HEK293 (cell line): ENCODE measurements at regions not wholly inside any gene's neighbourhood (a gene's known extent, or its start where the extent isn't known, plus 50 kb on each side); places are given as distances from the start of the nearest gene placed in this dataset.

Experiments
- CTCF ChIA-PET: fragments of 350-600 bp; formaldehyde crosslinking; extraction: SDS; loops from one replicate; lab custom pipeline; 2021; ENCODE audit warnings: antibody characterized with exemption; lab: Yijun Ruan, JAX
- POLR2A ChIA-PET: fragments of 300-600 bp; formaldehyde crosslinking; extraction: SDS; loops from one replicate; lab custom pipeline; 2020; ENCODE audit warnings: antibody characterized with exemption, inconsistent platforms; lab: Yijun Ruan, JAX
- H3K27ac ChIP-seq: fragments of 200-500 bp; sonication (Bioruptor generic); 2 replicates; pipeline ENCODE4 v1.5.1; 2014; ENCODE audit warnings: low read depth, low read length, control low read depth, inconsistent platforms; ENCODE audit errors: extremely low read depth
- H3K36me3 ChIP-seq, 2 experiments: fragments of 200-500 bp in 1 of 2; sonication (Bioruptor generic) in 1 of 2; 1 replicate in 1 of 2; 2 replicates in 1 of 2; pipeline ENCODE4 v1.5.1; 2014 to 2017; ENCODE audit warnings: inconsistent platforms in 2 of 2, low read length in 2 of 2; ENCODE audit not compliant: control insufficient read depth in 2 of 2, insufficient read depth in 1 of 2
- H3K4me1 ChIP-seq: fragments of 200-500 bp; sonication (Bioruptor generic); 2 replicates; pipeline ENCODE4 v1.5.1; 2014; ENCODE audit warnings: mild to moderate bottlenecking, low read length, inconsistent platforms; ENCODE audit not compliant: control insufficient read depth, insufficient read depth
- H3K4me3 ChIP-seq: 2 replicates; pipeline ENCODE4 v1.5.1; 2011; ENCODE audit warnings: low read depth, mild to moderate bottlenecking, control low read depth, low read length, moderate library complexity
- H3K9me3 ChIP-seq: fragments of 200-500 bp; sonication (Bioruptor generic); 2 replicates; pipeline ENCODE4 v1.5.1; 2014; ENCODE audit warnings: low read depth, low read length, inconsistent platforms; ENCODE audit not compliant: control insufficient read depth, insufficient read depth
- FEZF1 ChIP-seq: fragments of 450-650 bp; formaldehyde crosslinking; IDR thresholded peaks from 2 replicates; pipeline ENCODE4 v1.5.1; 2016; ENCODE audit warnings: missing biosample characterization, missing genetic modification characterization
- HOXA7 ChIP-seq: sonication (generic); formaldehyde crosslinking; IDR thresholded peaks from 2 replicates; pipeline ENCODE4 v1.8.1; 2022; ENCODE audit warnings: missing genetic modification reagents, borderline replicate concordance
- MZF1 ChIP-seq: fragments of 450-650 bp; formaldehyde crosslinking; IDR thresholded peaks from 2 replicates; pipeline ENCODE4 v1.5.1; 2017; ENCODE audit warnings: missing biosample characterization, missing genetic modification characterization, borderline replicate concordance
- TCF7L2 ChIP-seq: IDR thresholded peaks from 2 replicates; pipeline ENCODE4 v1.6.1; 2011; ENCODE audit warnings: low read depth, mild to moderate bottlenecking, inconsistent platforms, low read length, moderate library complexity, borderline replicate concordance
- ZNF10 ChIP-seq: fragments of 450-650 bp; formaldehyde crosslinking; IDR thresholded peaks from 2 replicates; pipeline ENCODE4 v1.5.1; 2017; ENCODE audit warnings: missing biosample characterization, missing genetic modification characterization
- ZNF175 ChIP-seq: fragments of 450-650 bp; formaldehyde crosslinking; IDR thresholded peaks from 2 replicates; pipeline ENCODE4 v1.5.1; 2016; ENCODE audit warnings: missing biosample characterization, missing genetic modification characterization
- ZNF585B ChIP-seq: fragments of 450-650 bp; formaldehyde crosslinking; IDR thresholded peaks from 2 replicates; pipeline ENCODE4 v1.5.1; 2016; ENCODE audit warnings: missing biosample characterization, missing genetic modification characterization
- ZNF629 ChIP-seq: fragments of 450-650 bp; formaldehyde crosslinking; IDR thresholded peaks from 2 replicates; pipeline ENCODE4 v1.5.1; 2017; ENCODE audit warnings: missing biosample characterization, missing genetic modification characterization
- ZNF658 ChIP-seq: fragments of 450-650 bp; formaldehyde crosslinking; IDR thresholded peaks from 2 replicates; pipeline ENCODE4; 2016; ENCODE audit warnings: missing biosample characterization, missing genetic modification characterization
- TF ChIP-seq, protein P1 (sequence below): fragments of 450-650 bp; formaldehyde crosslinking; IDR thresholded peaks from 2 replicates; pipeline ENCODE4 v1.5.0; 2017; ENCODE audit warnings: missing biosample characterization, missing genetic modification characterization, borderline replicate concordance
- TF ChIP-seq, protein P2 (sequence below): fragments of 450-650 bp; formaldehyde crosslinking; IDR thresholded peaks from 2 replicates; pipeline ENCODE4 v1.5.1; 2016; ENCODE audit warnings: missing biosample characterization, missing genetic modification characterization
- TF ChIP-seq, protein P3 (sequence below): fragments of 450-650 bp; formaldehyde crosslinking; IDR thresholded peaks from 2 replicates; pipeline ENCODE4 v1.5.1; 2016; ENCODE audit warnings: missing biosample characterization, missing genetic modification characterization, borderline replicate concordance
- TF ChIP-seq, protein P4 (sequence below): fragments of 450-650 bp; formaldehyde crosslinking; IDR thresholded peaks from 2 replicates; pipeline ENCODE4 v1.5.1; 2016; ENCODE audit warnings: missing biosample characterization, missing genetic modification characterization
- TF ChIP-seq, protein P5 (sequence below): fragments of 450-650 bp; formaldehyde crosslinking; IDR thresholded peaks from 2 replicates; pipeline ENCODE4 v1.5.1; 2016; ENCODE audit warnings: missing biosample characterization, missing genetic modification characterization
- TF ChIP-seq, protein P6 (sequence below): fragments of 450-650 bp; formaldehyde crosslinking; IDR thresholded peaks from 2 replicates; pipeline ENCODE4 v1.5.1; 2016; ENCODE audit warnings: missing biosample characterization, missing genetic modification characterization

DNA sequence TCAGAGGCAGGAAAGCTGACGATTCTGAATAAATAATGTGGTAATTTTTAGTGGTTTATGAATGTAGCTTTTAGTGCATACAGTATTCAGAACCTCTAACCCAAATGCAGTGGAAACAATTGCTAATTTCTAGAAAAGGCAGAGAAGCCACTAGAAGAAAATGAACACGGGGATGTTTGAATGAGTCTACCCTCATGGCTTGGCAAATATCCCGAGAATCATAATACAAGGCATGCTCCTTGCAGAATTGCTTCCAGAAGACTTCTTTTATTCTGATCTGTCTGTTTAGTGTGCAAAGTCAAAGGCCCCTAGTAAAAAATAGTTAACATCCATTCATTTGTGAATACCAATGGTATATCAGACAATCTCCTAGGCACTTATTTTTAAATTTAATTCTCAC, 246.8 kb downstream of the LMO4 start:
- CTCF ChIA-PET, result interaction anchor here (0.6 kb wide), 1 partner anchor 378 kb away, joined by 3 read pairs; no protein-coding TSS in a partner anchor
- POLR2A ChIA-PET, result no interaction called here
- Histone ChIP-seq H3K4me3 (no peak overlapping the region), H3K9me3 (no peaks in the 10 kb centered on the region), H3K4me1 (no peaks in the 10 kb centered on the region), H3K36me3 (no peaks in the 10 kb centered on the region), H3K27ac (no peak overlapping the region)
- TF ChIP-seq, protein P1, sequence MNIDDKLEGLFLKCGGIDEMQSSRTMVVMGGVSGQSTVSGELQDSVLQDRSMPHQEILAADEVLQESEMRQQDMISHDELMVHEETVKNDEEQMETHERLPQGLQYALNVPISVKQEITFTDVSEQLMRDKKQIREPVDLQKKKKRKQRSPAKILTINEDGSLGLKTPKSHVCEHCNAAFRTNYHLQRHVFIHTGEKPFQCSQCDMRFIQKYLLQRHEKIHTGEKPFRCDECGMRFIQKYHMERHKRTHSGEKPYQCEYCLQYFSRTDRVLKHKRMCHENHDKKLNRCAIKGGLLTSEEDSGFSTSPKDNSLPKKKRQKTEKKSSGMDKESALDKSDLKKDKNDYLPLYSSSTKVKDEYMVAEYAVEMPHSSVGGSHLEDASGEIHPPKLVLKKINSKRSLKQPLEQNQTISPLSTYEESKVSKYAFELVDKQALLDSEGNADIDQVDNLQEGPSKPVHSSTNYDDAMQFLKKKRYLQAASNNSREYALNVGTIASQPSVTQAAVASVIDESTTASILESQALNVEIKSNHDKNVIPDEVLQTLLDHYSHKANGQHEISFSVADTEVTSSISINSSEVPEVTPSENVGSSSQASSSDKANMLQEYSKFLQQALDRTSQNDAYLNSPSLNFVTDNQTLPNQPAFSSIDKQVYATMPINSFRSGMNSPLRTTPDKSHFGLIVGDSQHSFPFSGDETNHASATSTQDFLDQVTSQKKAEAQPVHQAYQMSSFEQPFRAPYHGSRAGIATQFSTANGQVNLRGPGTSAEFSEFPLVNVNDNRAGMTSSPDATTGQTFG, result no peak
- TF ChIP-seq, protein P2, sequence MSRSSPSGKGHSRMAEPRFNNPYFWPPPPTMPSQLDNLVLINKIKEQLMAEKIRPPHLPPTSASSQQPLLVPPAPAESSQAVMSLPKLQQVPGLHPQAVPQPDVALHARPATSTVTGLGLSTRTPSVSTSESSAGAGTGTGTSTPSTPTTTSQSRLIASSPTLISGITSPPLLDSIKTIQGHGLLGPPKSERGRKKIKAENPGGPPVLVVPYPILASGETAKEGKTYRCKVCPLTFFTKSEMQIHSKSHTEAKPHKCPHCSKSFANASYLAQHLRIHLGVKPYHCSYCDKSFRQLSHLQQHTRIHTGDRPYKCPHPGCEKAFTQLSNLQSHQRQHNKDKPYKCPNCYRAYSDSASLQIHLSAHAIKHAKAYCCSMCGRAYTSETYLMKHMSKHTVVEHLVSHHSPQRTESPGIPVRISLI (tag by site-specific recombination), result no peak
- no peak for TF ChIP-seq FEZF1 (tag by site-specific recombination)
- TF ChIP-seq, protein P3, sequence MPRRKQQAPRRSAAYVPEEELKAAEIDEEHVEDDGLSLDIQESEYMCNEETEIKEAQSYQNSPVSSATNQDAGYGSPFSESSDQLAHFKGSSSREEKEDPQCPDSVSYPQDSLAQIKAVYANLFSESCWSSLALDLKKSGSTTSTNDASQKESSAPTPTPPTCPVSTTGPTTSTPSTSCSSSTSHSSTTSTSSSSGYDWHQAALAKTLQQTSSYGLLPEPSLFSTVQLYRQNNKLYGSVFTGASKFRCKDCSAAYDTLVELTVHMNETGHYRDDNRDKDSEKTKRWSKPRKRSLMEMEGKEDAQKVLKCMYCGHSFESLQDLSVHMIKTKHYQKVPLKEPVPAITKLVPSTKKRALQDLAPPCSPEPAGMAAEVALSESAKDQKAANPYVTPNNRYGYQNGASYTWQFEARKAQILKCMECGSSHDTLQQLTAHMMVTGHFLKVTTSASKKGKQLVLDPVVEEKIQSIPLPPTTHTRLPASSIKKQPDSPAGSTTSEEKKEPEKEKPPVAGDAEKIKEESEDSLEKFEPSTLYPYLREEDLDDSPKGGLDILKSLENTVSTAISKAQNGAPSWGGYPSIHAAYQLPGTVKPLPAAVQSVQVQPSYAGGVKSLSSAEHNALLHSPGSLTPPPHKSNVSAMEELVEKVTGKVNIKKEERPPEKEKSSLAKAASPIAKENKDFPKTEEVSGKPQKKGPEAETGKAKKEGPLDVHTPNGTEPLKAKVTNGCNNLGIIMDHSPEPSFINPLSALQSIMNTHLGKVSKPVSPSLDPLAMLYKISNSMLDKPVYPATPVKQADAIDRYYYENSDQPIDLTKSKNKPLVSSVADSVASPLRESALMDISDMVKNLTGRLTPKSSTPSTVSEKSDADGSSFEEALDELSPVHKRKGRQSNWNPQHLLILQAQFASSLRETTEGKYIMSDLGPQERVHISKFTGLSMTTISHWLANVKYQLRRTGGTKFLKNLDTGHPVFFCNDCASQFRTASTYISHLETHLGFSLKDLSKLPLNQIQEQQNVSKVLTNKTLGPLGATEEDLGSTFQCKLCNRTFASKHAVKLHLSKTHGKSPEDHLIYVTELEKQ (tag by site-specific recombination), result no peak
- TF ChIP-seq TCF7L2, result no peak
- TF ChIP-seq, protein P4, sequence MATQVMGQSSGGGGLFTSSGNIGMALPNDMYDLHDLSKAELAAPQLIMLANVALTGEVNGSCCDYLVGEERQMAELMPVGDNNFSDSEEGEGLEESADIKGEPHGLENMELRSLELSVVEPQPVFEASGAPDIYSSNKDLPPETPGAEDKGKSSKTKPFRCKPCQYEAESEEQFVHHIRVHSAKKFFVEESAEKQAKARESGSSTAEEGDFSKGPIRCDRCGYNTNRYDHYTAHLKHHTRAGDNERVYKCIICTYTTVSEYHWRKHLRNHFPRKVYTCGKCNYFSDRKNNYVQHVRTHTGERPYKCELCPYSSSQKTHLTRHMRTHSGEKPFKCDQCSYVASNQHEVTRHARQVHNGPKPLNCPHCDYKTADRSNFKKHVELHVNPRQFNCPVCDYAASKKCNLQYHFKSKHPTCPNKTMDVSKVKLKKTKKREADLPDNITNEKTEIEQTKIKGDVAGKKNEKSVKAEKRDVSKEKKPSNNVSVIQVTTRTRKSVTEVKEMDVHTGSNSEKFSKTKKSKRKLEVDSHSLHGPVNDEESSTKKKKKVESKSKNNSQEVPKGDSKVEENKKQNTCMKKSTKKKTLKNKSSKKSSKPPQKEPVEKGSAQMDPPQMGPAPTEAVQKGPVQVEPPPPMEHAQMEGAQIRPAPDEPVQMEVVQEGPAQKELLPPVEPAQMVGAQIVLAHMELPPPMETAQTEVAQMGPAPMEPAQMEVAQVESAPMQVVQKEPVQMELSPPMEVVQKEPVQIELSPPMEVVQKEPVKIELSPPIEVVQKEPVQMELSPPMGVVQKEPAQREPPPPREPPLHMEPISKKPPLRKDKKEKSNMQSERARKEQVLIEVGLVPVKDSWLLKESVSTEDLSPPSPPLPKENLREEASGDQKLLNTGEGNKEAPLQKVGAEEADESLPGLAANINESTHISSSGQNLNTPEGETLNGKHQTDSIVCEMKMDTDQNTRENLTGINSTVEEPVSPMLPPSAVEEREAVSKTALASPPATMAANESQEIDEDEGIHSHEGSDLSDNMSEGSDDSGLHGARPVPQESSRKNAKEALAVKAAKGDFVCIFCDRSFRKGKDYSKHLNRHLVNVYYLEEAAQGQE (tag by site-specific recombination), result no peak

DNA sequence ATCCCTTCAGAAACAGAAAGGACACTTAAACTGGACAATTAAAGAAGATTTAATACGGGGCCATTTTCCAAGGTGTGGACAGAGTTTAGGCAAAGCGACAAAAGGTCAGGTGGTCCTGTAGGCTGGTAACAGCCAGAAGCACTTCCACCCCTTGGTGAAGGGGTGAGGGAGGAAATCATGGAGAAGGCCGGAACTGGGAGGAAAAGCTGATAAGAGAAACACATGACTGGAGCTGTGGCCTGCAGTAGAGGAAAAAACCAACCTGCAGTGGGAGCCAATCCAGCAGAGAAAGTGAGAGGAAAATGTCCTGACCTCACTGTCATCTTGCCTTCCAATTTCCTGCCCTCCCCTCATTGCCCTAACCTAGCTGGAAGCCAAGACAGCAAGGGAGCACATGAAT, 249.8 kb downstream of the LMO4 start:
- TF ChIP-seq ZNF658 (tag by site-specific recombination) (no peak), HOXA7 (CRISPR knock-in tag) (no peak), MZF1 (tag by site-specific recombination) (no peak), ZNF175 (no peak)
- TF ChIP-seq, all 188 proteins: peak for 0
- ChIA-PET POLR2A (no interaction called here), CTCF (no interaction called here)
- H3K27ac ChIP-seq, result no peak overlapping the region
- no peaks in the 10 kb centered on the region for H3K9me3 ChIP-seq
- H3K4me3 ChIP-seq, result no peak overlapping the region
- no peaks in the 10 kb centered on the region for H3K36me3 ChIP-seq
- no peaks in the 10 kb centered on the region for H3K4me1 ChIP-seq

DNA sequence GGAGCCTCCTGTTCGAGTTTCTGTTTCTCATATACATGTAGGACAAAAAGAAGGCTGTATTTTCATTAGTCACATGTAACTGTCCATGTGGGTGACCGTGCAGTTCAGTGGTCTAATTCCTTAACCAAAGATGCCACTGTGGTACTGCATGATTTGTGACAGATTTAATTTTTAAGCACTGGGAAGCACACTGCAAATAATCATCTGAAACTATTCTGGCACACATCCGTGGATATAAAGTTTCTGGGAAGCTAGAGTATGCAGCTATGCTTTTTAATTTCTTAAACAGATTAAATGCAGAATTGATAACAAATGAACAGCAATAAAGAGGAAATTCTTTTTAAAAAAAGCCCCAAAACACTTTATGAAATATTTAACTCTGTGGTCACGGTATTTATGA, 254.8 kb downstream of the LMO4 start:
- no peaks in the 10 kb centered on the region for H3K36me3 ChIP-seq
- H3K4me3 ChIP-seq, result no peak overlapping the region
- no peak overlapping the region for H3K27ac ChIP-seq
- no peaks in the 10 kb centered on the region; the same call in 1 of the 2 replicates for H3K4me1 ChIP-seq
- CTCF ChIA-PET, result no interaction called here
- H3K9me3 ChIP-seq, result no peaks in the 10 kb centered on the region
- POLR2A ChIA-PET, result no interaction called here
- TF ChIP-seq, protein P5, sequence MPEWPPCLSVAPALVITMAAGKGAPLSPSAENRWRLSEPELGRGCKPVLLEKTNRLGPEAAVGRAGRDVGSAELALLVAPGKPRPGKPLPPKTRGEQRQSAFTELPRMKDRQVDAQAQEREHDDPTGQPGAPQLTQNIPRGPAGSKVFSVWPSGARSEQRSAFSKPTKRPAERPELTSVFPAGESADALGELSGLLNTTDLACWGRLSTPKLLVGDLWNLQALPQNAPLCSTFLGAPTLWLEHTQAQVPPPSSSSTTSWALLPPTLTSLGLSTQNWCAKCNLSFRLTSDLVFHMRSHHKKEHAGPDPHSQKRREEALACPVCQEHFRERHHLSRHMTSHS (tag by site-specific recombination), result no peak
- TF ChIP-seq, protein P6, sequence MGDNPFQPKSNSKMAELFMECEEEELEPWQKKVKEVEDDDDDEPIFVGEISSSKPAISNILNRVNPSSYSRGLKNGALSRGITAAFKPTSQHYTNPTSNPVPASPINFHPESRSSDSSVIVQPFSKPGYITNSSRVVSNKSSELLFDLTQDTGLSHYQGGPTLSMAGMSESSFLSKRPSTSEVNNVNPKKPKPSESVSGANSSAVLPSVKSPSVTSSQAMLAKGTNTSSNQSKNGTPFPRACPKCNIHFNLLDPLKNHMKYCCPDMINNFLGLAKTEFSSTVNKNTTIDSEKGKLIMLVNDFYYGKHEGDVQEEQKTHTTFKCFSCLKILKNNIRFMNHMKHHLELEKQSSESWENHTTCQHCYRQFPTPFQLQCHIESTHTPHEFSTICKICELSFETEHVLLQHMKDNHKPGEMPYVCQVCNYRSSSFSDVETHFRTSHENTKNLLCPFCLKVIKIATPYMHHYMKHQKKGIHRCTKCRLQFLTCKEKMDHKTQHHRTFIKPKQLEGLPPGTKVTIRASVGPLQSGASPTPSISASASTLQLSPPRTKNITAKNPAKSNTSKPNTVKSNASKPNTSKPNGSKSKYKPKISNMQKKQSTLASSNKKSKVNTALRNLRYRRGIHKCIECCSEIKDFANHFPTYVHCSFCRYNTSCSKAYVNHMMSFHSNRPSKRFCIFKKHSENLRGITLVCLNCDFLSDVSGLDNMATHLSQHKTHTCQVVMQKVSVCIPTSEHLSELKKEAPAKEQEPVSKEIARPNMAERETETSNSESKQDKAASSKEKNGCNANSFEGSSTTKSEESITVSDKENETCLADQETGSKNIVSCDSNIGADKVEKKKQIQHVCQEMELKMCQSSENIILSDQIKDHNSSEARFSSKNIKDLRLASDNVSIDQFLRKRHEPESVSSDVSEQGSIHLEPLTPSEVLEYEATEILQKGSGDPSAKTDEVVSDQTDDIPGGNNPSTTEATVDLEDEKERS (tag by site-specific recombination), result no peak
- TF ChIP-seq ZNF629 (tag by site-specific recombination), result no peak
- TF ChIP-seq ZNF10 (tag by site-specific recombination), result no peak
- TF ChIP-seq, protein P2 (tag by site-specific recombination), result no peak
- no peak for TF ChIP-seq ZNF585B (tag by site-specific recombination)
